ENCODE measurements at regions not wholly inside any gene's neighbourhood (a gene's known extent, or its start where the extent isn't known, plus 50 kb on each side); places are given as distances from the start of the nearest gene placed in this dataset.

- TF ChIP-seq, protein P1, sequence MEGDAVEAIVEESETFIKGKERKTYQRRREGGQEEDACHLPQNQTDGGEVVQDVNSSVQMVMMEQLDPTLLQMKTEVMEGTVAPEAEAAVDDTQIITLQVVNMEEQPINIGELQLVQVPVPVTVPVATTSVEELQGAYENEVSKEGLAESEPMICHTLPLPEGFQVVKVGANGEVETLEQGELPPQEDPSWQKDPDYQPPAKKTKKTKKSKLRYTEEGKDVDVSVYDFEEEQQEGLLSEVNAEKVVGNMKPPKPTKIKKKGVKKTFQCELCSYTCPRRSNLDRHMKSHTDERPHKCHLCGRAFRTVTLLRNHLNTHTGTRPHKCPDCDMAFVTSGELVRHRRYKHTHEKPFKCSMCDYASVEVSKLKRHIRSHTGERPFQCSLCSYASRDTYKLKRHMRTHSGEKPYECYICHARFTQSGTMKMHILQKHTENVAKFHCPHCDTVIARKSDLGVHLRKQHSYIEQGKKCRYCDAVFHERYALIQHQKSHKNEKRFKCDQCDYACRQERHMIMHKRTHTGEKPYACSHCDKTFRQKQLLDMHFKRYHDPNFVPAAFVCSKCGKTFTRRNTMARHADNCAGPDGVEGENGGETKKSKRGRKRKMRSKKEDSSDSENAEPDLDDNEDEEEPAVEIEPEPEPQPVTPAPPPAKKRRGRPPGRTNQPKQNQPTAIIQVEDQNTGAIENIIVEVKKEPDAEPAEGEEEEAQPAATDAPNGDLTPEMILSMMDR (IDR thresholded peaks at IDR 0.05): no peak
- no peak for TF ChIP-seq ZFX (IDR thresholded peaks at IDR 0.05; ENCODE audit: borderline replicate concordance)
Measured at GRCh38 chr1:96329121-96329520, 392.5 kb upstream of the PTBP2 start.
